ENCODE measurements at regions not wholly inside any gene's neighbourhood (a gene's known extent, or its start where the extent isn't known, plus 50 kb on each side); places are given as distances from the start of the nearest gene placed in this dataset.

GRCh38 chr13:102538938-102539337 lies 57.8 kb upstream of the TPP2 start:
- TF ChIP-seq TAF9B (IDR thresholded peaks at IDR 0.05; ENCODE audit: partially characterized antibody) = no peak
- no peak for TF ChIP-seq YY1 (IDR thresholded peaks at IDR 0.05; ENCODE audit: borderline replicate concordance in 1 of 3, control insufficient read depth in 1 of 3, extremely low read depth in 1 of 3, insufficient read depth in 3 of 3, insufficient read length in 1 of 3, insufficient replicate concordance in 2 of 3, low read depth in 1 of 3, low read length in 2 of 3)
- no peak for TF ChIP-seq POLR2A (conservative IDR thresholded peaks at IDR 0.05)
- TF ChIP-seq EZH2 (IDR thresholded peaks at IDR 0.05; ENCODE audit: borderline replicate concordance, low read depth, low read length) = no peak
- no peak for TF ChIP-seq CTCF (IDR thresholded peaks at IDR 0.05 in 2 of 3, conservative IDR thresholded peaks at IDR 0.05 in 1 of 3; ENCODE audit: insufficient read depth in 2 of 3, low read depth in 1 of 3, low read length in 3 of 3)
- TF ChIP-seq FOXA3 (CRISPR knock-in tag; conservative IDR thresholded peaks at IDR 0.05 in 1 of 2, IDR thresholded peaks at IDR 0.05 in 1 of 2) = no peak
- TF ChIP-seq ZNF134 (CRISPR knock-in tag; conservative IDR thresholded peaks at IDR 0.05) = no peak
- no peak for TF ChIP-seq MBD1 (CRISPR knock-in tag; IDR thresholded peaks at IDR 0.05)
- no peak for TF ChIP-seq IRF9 (tag; IDR thresholded peaks at IDR 0.05)

Measured in K562 (cell line).